A673 (cell line): ENCODE measurements at regions not wholly inside any gene's neighbourhood (a gene's known extent, or its start where the extent isn't known, plus 50 kb on each side); places are given as distances from the start of the nearest gene placed in this dataset.

Source experiments
- CTCF ChIP-seq: fragments of 300-800, 200-600 bp; sonication (generic); conservative IDR thresholded peaks from 2 replicates; pipeline ENCODE4 v1.5.1; 2017; ENCODE audit warnings: low read depth, mild to moderate bottlenecking, antibody characterized with exemption, low read length, moderate library complexity, mixed read lengths
- EZH2 ChIP-seq: fragments of 200-600 bp; sonication (generic); IDR thresholded peaks from 2 replicates; pipeline ENCODE4 v1.6.1; 2017; ENCODE audit warnings: borderline replicate concordance, low read depth, mild to moderate bottlenecking, mixed read lengths, antibody characterized with exemption, low read length; ENCODE audit not compliant: poor library complexity, severe bottlenecking

- TF ChIP-seq CTCF (no peak), EZH2 (no peak)
Observed at GRCh38 chr3:106104078-106104477, 235.3 kb upstream of the CBLB start.
